ENCODE measurements at regions not wholly inside any gene's neighbourhood (a gene's known extent, or its start where the extent isn't known, plus 50 kb on each side); places are given as distances from the start of the nearest gene placed in this dataset.

- DNase-seq (ENCODE audit: low read depth in 4 of 4, low spot score in 2 of 4), result no peak
Observed at GRCh38 chr1:221148660-221149059, 269.4 kb downstream of the HLX start.

GRCh38 chr1:221149111-221149510 is 269.9 kb downstream of the HLX start:
- no peak for DNase-seq (ENCODE audit: low read depth in 4 of 4, low spot score in 2 of 4)

GRCh38 chr1:221149555-221150075 is 270.4 kb downstream of the HLX start:
- no peak for DNase-seq (ENCODE audit: low read depth in 4 of 4, low spot score in 2 of 4)

GRCh38 chr1:221150996-221151395 is 271.8 kb downstream of the HLX start:
- DNase-seq (ENCODE audit: low read depth in 4 of 4, low spot score in 2 of 4), result no peak

- DNase-seq (ENCODE audit: low read depth in 4 of 4, low spot score in 2 of 4), result no peak
Observed at GRCh38 chr1:221154932-221155331, 275.7 kb downstream of the HLX start.

GRCh38 chr1:221157026-221157761 is 278.0 kb downstream of the HLX start:
- DNase-seq (ENCODE audit: low read depth in 4 of 4, low spot score in 2 of 4), result no peak

- no peak for DNase-seq (ENCODE audit: low read depth in 4 of 4, low spot score in 2 of 4)
Observed at GRCh38 chr1:221159608-221160007, 280.4 kb downstream of the HLX start.

- no peak for DNase-seq (ENCODE audit: low read depth in 4 of 4, low spot score in 2 of 4)
Observed at GRCh38 chr1:221161571-221162041, 282.4 kb downstream of the HLX start.

- no peak for DNase-seq (ENCODE audit: low read depth in 4 of 4, low spot score in 2 of 4)
Observed at GRCh38 chr1:221162352-221162751, 283.1 kb downstream of the HLX start.

GRCh38 chr1:221162939-221163338 is 283.7 kb downstream of the HLX start:
- no peak for DNase-seq (ENCODE audit: low read depth in 4 of 4, low spot score in 2 of 4)

GRCh38 chr1:221164029-221164428 is 284.8 kb downstream of the HLX start:
- DNase-seq (ENCODE audit: low read depth in 4 of 4, low spot score in 2 of 4), result no peak

- DNase-seq (ENCODE audit: low read depth in 4 of 4, low spot score in 2 of 4), result no peak
Observed at GRCh38 chr1:221164951-221165838, 286.0 kb downstream of the HLX start.

- no peak for DNase-seq (ENCODE audit: low read depth in 4 of 4, low spot score in 2 of 4)
Observed at GRCh38 chr1:221165839-221166500, 286.7 kb downstream of the HLX start.

- no peak for DNase-seq (ENCODE audit: low read depth in 4 of 4, low spot score in 2 of 4)
Observed at GRCh38 chr1:221166559-221167318, 287.5 kb downstream of the HLX start.

GRCh38 chr1:221169447-221169889 is 290.2 kb downstream of the HLX start:
- no peak for DNase-seq (ENCODE audit: low read depth in 4 of 4, low spot score in 2 of 4)

GRCh38 chr1:221170171-221170570 is 290.9 kb downstream of the HLX start:
- DNase-seq (ENCODE audit: low read depth in 4 of 4, low spot score in 2 of 4), result no peak

GRCh38 chr1:221171768-221172167 is 292.5 kb downstream of the HLX start:
- no peak for DNase-seq (ENCODE audit: low read depth in 4 of 4, low spot score in 2 of 4)

GRCh38 chr1:221172841-221173240 is 293.6 kb downstream of the HLX start:
- DNase-seq (ENCODE audit: low read depth in 4 of 4, low spot score in 2 of 4), result no peak

GRCh38 chr1:221174330-221174993 is 295.2 kb downstream of the HLX start:
- no peak for DNase-seq (ENCODE audit: low read depth in 4 of 4, low spot score in 2 of 4)

GRCh38 chr1:221175249-221175648 is 296.0 kb downstream of the HLX start:
- no peak for DNase-seq (ENCODE audit: low read depth in 4 of 4, low spot score in 2 of 4)

Measured in left renal cortex interstitium (tissue), 4 donors.